UCSD-AML1 (cell line): ENCODE measurements at regions not wholly inside any gene's neighbourhood (a gene's known extent, or its start where the extent isn't known, plus 50 kb on each side); places are given as distances from the start of the nearest gene placed in this dataset.
"Not testable (repeated sequence)": the region's sequence is repeated elsewhere in the genome, so short reads cannot be mapped to it uniquely, and the experiment has no call there.

Experiments used
- DNase-seq: peaks from one replicate; lab custom pipeline; 2025; ENCODE audit not compliant: unreplicated experiment; lab: John Stamatoyannopoulos, UW

- DNase-seq: no peak
Measured at GRCh38 chr6:121682666-121683065, 247.2 kb downstream of the GJA1 start.

DNA sequence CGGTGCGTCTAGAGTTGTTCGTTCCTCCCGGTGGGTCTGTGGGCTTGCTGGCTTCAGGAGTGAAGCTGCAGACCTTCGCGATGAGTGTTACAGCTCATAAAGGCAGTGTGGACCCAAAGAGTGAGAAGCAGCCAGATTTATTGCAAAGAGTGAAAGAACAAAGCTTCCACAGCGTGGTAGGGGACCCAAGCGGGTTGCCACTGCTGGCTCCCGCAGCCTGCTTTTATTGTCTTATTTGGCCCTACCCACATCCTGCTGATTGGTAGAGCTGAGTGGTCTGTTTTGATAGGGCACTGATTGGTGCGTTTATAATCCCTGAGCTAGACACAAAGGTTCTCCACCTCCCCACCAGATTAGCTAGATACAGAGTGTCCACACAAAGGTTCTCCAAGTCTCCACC lies 250.4 kb downstream of the GJA1 start:
- DNase-seq: not testable (repeated sequence)

DNA sequence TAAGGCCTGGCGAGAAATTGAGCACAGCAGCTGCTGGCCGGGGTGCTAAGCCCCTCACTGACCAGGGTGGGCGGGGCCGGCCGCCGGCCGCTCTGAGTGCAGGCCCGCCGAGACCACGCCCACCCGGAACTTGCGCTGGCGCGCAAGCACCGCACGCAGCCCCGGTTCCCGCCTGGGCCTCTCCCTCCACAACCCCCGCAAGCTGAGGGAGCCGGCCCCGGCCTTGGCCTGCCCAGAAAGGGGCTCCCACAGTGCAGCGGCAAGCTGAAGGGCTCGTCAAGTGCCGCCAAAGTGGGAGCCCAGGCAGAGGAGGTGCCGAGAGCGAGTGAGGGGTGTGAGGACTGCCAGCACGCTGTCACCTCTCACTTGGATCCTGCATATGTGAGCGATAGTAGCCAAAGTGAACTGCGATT lies 251.2 kb downstream of the GJA1 start:
- no peak for DNase-seq

DNA sequence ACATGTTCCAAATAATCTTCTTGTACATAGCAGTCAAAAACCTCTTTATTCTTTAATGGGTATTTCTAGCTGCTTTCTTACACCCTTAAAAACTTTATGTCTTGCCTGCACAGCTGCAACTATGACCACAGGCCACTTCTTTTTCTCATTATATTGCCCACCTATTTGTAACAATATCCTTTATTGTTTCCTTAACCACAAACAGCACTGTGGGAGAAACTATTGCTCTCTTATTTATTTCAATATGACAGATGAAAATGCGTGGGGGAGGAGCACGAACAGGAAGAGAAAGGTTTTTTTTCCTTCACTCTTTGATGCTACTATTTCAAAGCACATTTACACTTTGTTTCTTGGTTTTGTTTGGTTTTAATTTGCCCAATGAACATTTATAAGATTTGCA lies 253.5 kb downstream of the GJA1 start:
- DNase-seq: no peak

DNA sequence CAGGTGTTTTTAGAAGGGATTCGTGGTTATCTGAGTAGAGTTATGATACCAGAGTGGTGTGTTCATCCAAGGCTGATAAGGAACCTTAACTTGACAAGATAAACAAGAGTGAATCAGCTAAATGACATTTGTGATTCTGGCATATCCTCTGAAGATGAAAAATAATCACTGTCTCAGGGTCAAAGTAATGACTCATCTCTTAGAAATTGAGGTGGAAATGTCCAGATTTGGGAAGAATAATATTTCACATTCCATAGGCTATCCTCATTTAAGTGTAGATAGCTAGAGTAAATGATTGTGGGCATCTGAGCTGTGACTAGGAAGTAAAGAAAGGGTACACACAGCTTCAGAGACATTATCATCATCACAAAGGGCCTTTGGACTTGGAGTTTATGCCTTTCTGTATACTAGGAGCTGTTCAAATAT lies 255.7 kb downstream of the GJA1 start:
- DNase-seq: no peak

GRCh38 chr6:121694389-121694788 lies 258.9 kb downstream of the GJA1 start:
- no peak for DNase-seq

DNA sequence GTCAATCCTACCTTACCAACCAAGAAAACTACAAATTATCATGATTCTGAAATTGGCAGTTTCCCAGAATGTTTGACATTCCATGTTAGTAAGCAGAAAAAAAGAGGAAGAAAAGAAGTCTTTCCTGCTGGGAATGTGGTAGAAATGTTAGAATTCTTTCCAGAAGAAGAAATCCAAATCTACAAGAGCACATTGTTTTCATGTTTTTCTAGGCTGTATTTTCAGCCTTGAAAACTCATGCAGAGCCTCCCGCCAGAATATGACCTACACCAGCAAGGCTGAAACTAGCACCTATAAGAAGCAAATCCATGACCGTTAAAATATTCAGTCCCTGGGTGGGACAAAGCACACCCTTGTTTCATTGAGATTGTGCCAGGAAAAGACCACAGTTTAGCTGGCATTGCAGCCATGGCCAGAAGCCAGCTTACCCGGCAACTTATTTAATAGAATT lies 259.4 kb downstream of the GJA1 start:
- DNase-seq: no peak

DNA sequence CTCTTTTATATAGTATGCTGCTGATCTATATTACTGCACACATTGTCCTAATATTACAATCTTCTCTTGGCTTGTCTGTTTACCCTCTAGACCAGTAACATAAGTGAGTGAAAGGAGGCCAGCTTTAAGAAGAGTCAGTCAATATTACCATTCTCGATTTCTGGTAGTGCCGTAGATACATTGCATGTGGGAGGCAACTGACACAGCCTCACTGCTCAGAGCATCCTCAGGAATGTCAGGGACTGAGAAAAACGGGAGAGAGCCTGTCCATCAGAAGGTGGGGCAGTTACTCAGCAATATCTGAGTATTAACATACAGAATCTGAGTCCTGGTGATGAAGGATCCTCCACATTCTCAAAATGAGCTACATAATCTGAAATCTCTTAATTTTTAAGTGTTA lies 259.9 kb downstream of the GJA1 start:
- no peak for DNase-seq

DNA sequence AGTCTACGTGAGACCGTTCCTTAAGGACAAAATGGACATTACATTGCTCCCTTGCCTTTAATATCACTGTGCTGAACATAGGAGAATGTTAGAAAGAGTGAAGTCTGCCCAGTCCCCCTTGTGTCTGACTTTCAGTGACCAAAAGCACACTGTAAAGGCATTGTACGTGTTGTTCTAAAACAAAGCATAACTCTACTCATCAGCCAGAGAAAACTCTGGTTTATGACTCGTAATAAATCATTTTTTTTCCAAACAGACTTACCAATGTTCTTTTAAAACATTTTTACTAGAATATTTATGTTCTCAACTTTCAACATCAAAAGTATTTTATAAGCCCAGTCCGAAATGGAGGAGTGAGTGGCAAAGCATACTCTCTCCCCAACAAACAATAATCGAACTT lies 262.5 kb downstream of the GJA1 start:
- no peak for DNase-seq

DNA sequence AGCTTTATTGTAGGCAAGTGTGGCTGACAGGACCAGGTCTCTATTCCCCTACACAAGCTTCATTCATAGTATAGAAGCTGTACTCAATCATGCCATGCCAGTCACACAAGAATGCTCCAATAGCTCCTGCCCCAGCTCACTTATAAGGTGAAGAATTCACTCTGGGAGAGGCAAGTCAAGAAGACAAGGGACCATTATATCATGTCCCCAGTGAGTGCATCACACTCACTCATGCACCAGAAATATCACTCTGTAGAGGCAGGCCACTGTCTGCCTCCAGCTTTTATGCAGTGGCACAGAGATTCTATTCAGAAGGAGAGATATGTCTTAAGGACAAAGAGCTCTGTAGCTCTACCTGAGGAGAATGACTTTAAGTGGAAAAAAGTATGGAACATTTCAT lies 263.2 kb downstream of the GJA1 start:
- DNase-seq: no peak

DNA sequence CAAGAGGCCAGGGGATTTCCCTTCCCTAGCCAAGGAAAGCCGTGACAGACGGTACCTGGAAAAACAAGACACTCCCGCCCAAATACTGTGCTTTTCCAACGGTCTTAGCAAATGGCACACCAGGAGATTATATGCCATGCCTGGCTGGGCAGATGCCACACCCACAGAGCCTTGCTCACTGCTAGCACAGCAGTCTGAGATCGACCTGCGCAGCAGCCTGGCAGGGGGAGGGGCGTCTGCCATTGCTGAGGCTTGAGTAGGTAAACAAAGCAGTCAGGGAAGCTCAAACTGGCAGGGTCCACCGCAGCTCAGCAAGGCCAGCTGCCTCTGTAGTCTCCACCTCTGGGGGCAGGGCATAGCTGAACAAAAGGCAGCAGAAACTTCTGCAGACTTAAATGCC lies 267.7 kb downstream of the GJA1 start:
- not testable (repeated sequence) for DNase-seq

GRCh38 chr6:121711472-121711871 lies 276.0 kb downstream of the GJA1 start:
- DNase-seq: no peak

DNA sequence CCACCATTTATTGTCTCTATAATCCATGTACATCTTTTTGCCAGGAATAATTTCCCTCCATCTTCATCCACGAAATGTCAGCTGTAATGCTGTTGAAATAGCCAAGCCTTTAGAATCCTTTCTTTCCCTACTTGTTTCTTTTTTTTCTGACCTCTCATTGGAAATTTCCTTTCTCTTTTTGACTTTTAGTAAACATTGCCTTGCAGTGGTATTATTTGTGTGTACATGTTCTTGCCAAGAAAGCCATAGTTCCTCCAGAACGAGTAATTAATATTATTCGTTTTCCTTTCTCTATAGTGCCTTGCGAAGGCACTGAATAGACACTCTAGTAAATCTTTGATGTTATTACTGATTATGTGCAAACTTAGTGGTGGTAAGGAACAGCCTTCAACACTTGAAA lies 282.2 kb downstream of the GJA1 start:
- DNase-seq: no peak

GRCh38 chr6:121720867-121721266 lies 285.4 kb downstream of the GJA1 start:
- DNase-seq: not testable (repeated sequence)

DNA sequence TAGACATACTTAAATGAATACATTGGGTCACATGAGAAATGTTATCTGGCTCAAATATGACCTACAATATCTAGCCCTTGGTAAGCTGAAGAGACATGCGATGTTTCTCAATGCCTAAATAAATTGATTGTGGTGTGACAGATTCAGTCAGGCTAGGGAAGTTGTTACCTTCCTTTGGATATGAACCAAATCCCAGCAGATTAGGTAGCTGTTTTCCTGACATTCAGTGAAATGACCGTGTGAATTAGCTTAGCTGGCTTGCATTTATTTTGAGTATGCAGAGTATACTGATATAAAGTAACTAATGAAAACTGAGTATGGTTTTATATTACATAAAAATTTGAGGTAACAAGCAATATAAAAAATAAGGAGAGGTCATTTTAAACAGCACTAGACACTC lies 288.2 kb downstream of the GJA1 start:
- DNase-seq: no peak

GRCh38 chr6:121724576-121724975 lies 289.1 kb downstream of the GJA1 start:
- DNase-seq: no peak

DNA sequence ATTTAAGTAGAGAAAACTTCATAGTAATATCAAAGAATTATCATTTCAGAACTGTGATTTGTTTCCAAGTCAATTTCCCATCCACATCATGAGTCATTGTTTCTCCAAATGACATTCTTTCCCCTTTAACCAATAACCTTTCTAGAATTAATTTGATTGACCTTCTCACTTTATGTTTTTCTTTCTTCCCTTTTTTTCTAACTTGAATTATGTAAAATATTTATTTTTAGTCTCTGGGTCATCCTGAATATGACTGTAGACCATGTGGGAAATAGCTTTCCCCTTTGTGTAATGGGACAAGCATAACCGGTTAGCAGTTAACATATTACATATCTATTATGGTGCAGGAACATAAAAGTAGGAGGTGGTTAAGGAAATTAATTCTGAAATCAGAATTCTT lies 291.1 kb downstream of the GJA1 start:
- no peak for DNase-seq

DNA sequence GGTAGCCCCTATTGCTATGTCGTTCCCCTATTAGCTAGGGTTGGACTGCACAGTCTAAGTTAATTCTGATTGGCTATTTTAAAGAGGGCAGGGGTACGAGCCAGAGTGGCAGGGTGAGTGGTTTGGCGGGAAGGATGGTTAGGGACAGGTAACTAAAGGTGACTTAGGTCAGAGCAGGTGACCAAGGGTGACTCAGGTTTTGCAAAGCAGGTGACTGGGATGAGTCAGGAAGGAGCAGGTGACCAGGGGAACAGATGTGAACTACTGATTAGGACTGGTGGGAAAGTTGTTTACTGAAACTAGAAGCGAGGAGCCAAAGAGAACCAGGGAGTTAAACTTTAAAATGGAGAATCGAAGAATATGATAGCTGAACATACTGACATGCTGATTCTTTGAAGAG lies 295.2 kb downstream of the GJA1 start:
- no peak for DNase-seq

- DNase-seq: no peak
Measured at GRCh38 chr6:121731381-121731780, 295.9 kb downstream of the GJA1 start.

GRCh38 chr6:121732641-121733040 lies 297.2 kb downstream of the GJA1 start:
- DNase-seq: no peak

- no peak for DNase-seq
Measured at GRCh38 chr6:121733234-121733633, 297.8 kb downstream of the GJA1 start.

DNA sequence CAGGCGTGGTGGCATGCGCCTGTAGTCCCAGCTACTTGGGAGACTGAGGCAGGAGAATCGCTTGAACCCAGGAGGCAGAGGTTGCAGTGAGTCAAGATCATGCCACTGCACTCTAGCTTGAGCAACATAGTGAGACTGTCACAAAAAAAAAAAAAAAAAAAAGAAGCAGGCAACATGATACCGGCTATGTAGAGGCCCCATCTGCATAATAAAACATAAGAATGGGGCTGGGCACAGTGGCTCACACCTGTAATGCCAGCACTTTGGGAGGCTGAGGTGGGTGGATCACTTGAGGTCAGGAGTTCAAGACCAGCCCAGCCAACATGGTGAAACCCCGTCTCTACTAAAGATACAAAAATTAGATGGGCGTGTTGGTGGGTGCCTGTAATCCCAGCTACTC lies 304.7 kb downstream of the GJA1 start:
- DNase-seq: not testable (repeated sequence)

DNA sequence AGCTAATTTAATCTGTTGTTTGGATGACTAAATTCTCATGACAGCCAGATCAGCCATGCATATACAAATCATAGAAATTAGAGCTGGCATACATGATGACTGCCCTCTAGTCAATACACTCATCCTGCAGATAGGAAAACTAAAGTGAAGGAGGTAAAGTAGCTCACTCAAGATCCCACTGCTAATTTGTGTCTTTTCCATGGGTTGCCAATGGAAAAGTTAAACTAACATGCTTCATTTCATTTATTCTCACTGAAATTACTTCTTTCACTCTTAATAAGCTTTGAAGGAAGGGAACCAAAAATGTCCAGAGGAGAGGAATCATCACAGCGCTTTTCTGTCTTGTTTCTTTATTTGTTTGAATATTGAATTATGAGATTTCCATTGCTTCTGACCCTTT lies 308.2 kb downstream of the GJA1 start:
- DNase-seq: no peak

GRCh38 chr6:121748376-121748775 lies 312.9 kb downstream of the GJA1 start:
- DNase-seq: no peak
